ENCODE measurements at regions not wholly inside any gene's neighbourhood (a gene's known extent, or its start where the extent isn't known, plus 50 kb on each side); places are given as distances from the start of the nearest gene placed in this dataset.

- no peaks in the 10 kb centered on the region for H3K4me1 ChIP-seq (ENCODE audit: insufficient read depth, low read length)
- no peaks in the 10 kb centered on the region for H4K20me1 ChIP-seq (ENCODE audit: insufficient read depth, low read length)
- Mint-ChIP-seq H3K4me1 (ENCODE audit: low read depth, unreplicated experiment) (peaks cover 11% of the 10 kb centered on the region), H3K9me3 (ENCODE audit: unreplicated experiment) (no peaks in the 10 kb centered on the region), H3K27ac (ENCODE audit: unreplicated experiment) (peak overlapping the region; percentile 81), H3K4me3 (ENCODE audit: unreplicated experiment) (no peak overlapping the region), H3K36me3 (ENCODE audit: low read depth, unreplicated experiment) (no peaks in the 10 kb centered on the region), H3K27me3 (ENCODE audit: low read depth, unreplicated experiment) (no peaks in the 10 kb centered on the region)
- H3K27ac ChIP-seq (ENCODE audit: low read depth, low read length) = no peak overlapping the region
- peak; percentile 29 for DNase-seq (ENCODE audit: low read depth)
- H3K4me2 ChIP-seq (ENCODE audit: low read length) = no peak overlapping the region
- TF ChIP-seq EZH2 (IDR thresholded peaks at IDR 0.05; ENCODE audit: insufficient read depth, low read length) = no peak
- TF ChIP-seq, protein P1, sequence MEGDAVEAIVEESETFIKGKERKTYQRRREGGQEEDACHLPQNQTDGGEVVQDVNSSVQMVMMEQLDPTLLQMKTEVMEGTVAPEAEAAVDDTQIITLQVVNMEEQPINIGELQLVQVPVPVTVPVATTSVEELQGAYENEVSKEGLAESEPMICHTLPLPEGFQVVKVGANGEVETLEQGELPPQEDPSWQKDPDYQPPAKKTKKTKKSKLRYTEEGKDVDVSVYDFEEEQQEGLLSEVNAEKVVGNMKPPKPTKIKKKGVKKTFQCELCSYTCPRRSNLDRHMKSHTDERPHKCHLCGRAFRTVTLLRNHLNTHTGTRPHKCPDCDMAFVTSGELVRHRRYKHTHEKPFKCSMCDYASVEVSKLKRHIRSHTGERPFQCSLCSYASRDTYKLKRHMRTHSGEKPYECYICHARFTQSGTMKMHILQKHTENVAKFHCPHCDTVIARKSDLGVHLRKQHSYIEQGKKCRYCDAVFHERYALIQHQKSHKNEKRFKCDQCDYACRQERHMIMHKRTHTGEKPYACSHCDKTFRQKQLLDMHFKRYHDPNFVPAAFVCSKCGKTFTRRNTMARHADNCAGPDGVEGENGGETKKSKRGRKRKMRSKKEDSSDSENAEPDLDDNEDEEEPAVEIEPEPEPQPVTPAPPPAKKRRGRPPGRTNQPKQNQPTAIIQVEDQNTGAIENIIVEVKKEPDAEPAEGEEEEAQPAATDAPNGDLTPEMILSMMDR (IDR thresholded peaks at IDR 0.05; ENCODE audit: insufficient read depth, low read depth, low read length) = no peak
- H3K9me3 ChIP-seq (ENCODE audit: insufficient read depth, low read depth, low read length) = no peaks in the 10 kb centered on the region
- no peak overlapping the region for H3K9ac ChIP-seq (ENCODE audit: low read length)
- no peaks in the 10 kb centered on the region for H3K79me2 ChIP-seq (ENCODE audit: insufficient read depth, low read length)
- H2AFZ ChIP-seq (ENCODE audit: low read depth, low read length) = no peak overlapping the region
- no peaks in the 10 kb centered on the region for H3K27me3 ChIP-seq (ENCODE audit: insufficient read depth, low read length)
- H3K4me3 ChIP-seq (ENCODE audit: insufficient read depth, low read depth, low read length) = no peak overlapping the region
- no peaks in the 10 kb centered on the region for H3K36me3 ChIP-seq (ENCODE audit: insufficient read depth, low read length)
- no peak for FAIRE-seq
Measured at GRCh38 chr6:126444659-126445273, 104.9 kb downstream of the CENPW start.

DNA sequence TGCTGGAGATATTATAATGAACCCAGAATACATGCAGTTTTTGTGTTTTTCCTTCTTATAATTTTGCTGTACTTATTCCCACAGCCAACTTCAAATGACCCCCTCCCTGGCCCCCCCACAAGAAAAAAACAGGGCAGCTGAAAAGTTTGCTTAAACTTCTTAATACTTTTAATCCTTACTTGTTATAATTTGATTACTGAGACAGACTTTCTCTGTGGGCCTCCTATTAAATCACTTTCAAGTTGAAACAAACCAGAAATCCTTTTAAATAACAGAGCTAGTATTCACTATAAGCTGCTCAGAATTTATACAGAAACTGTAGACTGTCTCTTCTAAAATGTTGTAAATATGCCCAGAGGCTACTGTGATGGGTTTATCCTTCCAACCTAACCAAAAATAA, 106.3 kb downstream of the CENPW start:
- Mint-ChIP-seq H3K27ac (ENCODE audit: unreplicated experiment) (no peak overlapping the region), H3K36me3 (ENCODE audit: low read depth, unreplicated experiment) (no peaks in the 10 kb centered on the region), H3K4me1 (ENCODE audit: low read depth, unreplicated experiment) (peaks cover 11% of the 10 kb centered on the region), H3K4me3 (ENCODE audit: unreplicated experiment) (no peak overlapping the region), H3K9me3 (ENCODE audit: unreplicated experiment) (no peaks in the 10 kb centered on the region), H3K27me3 (ENCODE audit: low read depth, unreplicated experiment) (no peaks in the 10 kb centered on the region)
- H3K4me3 ChIP-seq (ENCODE audit: insufficient read depth, low read depth, low read length) = no peak overlapping the region
- TF ChIP-seq, protein P1 (IDR thresholded peaks at IDR 0.05; ENCODE audit: insufficient read depth, low read depth, low read length) = no peak
- no peaks in the 10 kb centered on the region for H3K4me1 ChIP-seq (ENCODE audit: insufficient read depth, low read length)
- no peak overlapping the region for H3K27ac ChIP-seq (ENCODE audit: low read depth, low read length)
- H3K27me3 ChIP-seq (ENCODE audit: insufficient read depth, low read length) = no peaks in the 10 kb centered on the region
- H3K79me2 ChIP-seq (ENCODE audit: insufficient read depth, low read length) = no peaks in the 10 kb centered on the region
- no peaks in the 10 kb centered on the region for H3K9me3 ChIP-seq (ENCODE audit: insufficient read depth, low read depth, low read length)
- no peaks in the 10 kb centered on the region for H4K20me1 ChIP-seq (ENCODE audit: insufficient read depth, low read length)
- no peak for FAIRE-seq
- no peak overlapping the region for H3K9ac ChIP-seq (ENCODE audit: low read length)
- H2AFZ ChIP-seq (ENCODE audit: low read depth, low read length) = no peak overlapping the region
- H3K4me2 ChIP-seq (ENCODE audit: low read length) = no peak overlapping the region
- H3K36me3 ChIP-seq (ENCODE audit: insufficient read depth, low read length) = no peaks in the 10 kb centered on the region
- DNase-seq (ENCODE audit: low read depth) = no peak

- H3K4me1 Mint-ChIP-seq (ENCODE audit: low read depth, unreplicated experiment) = peaks cover 11% of the 10 kb centered on the region
- Histone ChIP-seq H3K4me1 (ENCODE audit: insufficient read depth, low read length) (no peaks in the 10 kb centered on the region), H3K27ac (ENCODE audit: low read depth, low read length) (no peak overlapping the region), H2AFZ (ENCODE audit: low read depth, low read length) (no peak overlapping the region), H4K20me1 (ENCODE audit: insufficient read depth, low read length) (no peaks in the 10 kb centered on the region), H3K36me3 (ENCODE audit: insufficient read depth, low read length) (no peaks in the 10 kb centered on the region), H3K9ac (ENCODE audit: low read length) (no peak overlapping the region), H3K4me3 (ENCODE audit: insufficient read depth, low read depth, low read length) (no peak overlapping the region), H3K9me3 (ENCODE audit: insufficient read depth, low read depth, low read length) (no peaks in the 10 kb centered on the region), H3K79me2 (ENCODE audit: insufficient read depth, low read length) (no peaks in the 10 kb centered on the region), H3K27me3 (ENCODE audit: insufficient read depth, low read length) (no peaks in the 10 kb centered on the region), H3K4me2 (ENCODE audit: low read length) (no peak overlapping the region)
- no peaks in the 10 kb centered on the region for H3K27me3 Mint-ChIP-seq (ENCODE audit: low read depth, unreplicated experiment)
- FAIRE-seq (no peak), DNase-seq (ENCODE audit: low read depth) (no peak)
- H3K27ac Mint-ChIP-seq (ENCODE audit: unreplicated experiment) = no peak overlapping the region
- no peaks in the 10 kb centered on the region for H3K9me3 Mint-ChIP-seq (ENCODE audit: unreplicated experiment)
- TF ChIP-seq, protein P1 (IDR thresholded peaks at IDR 0.05; ENCODE audit: insufficient read depth, low read depth, low read length) = no peak
- no peak for TF ChIP-seq EZH2 (IDR thresholded peaks at IDR 0.05; ENCODE audit: insufficient read depth, low read length)
- H3K36me3 Mint-ChIP-seq (ENCODE audit: low read depth, unreplicated experiment) = no peaks in the 10 kb centered on the region
- no peak overlapping the region for H3K4me3 Mint-ChIP-seq (ENCODE audit: unreplicated experiment)
Measured at GRCh38 chr6:126447367-126447766, 107.5 kb downstream of the CENPW start.
